Astrocyte (in vitro differentiated cells and primary cell): ENCODE measurements at regions not wholly inside any gene's neighbourhood (a gene's known extent, or its start where the extent isn't known, plus 50 kb on each side); places are given as distances from the start of the nearest gene placed in this dataset.

ENCODE experiments used
- DNase-seq: peaks from one replicate; pipeline ENCODE4 v3.0.0-alpha.2; 2010; ENCODE audit warnings: low read depth
- FAIRE-seq: peaks from 2 replicates; lab custom pipeline; 2011; peaks lifted over from hg19 to GRCh38; lab: Jason Lieb, UNC
- H2AFZ ChIP-seq: 2 replicates; pipeline ENCODE4 v1.6.0; 2012; ENCODE audit warnings: low read depth, low read length, inconsistent platforms
- H3K27ac ChIP-seq: 2 replicates; pipeline ENCODE4 v1.5.1; 2011; ENCODE audit warnings: low read depth, low read length, inconsistent platforms
- H3K27me3 ChIP-seq: 2 replicates; pipeline ENCODE4 v1.6.0; 2011; ENCODE audit warnings: low read length, inconsistent platforms; ENCODE audit not compliant: insufficient read depth
- H3K36me3 ChIP-seq: 2 replicates; pipeline ENCODE4 v1.5.1; 2011; ENCODE audit warnings: low read length, inconsistent platforms; ENCODE audit not compliant: insufficient read depth
- H3K4me1 ChIP-seq: 2 replicates; pipeline ENCODE4 v1.5.1; 2011; ENCODE audit warnings: low read length, inconsistent platforms; ENCODE audit not compliant: insufficient read depth
- H3K4me2 ChIP-seq: 2 replicates; pipeline ENCODE4 v1.6.0; 2012; ENCODE audit warnings: low read length, inconsistent platforms
- H3K4me3 ChIP-seq: 2 replicates; pipeline ENCODE4 v1.5.1; 2011; ENCODE audit warnings: low read depth, mild to moderate bottlenecking, low read length, inconsistent platforms; ENCODE audit not compliant: insufficient read depth
- H3K79me2 ChIP-seq: 2 replicates; pipeline ENCODE4 v1.6.0; 2012; ENCODE audit warnings: mild to moderate bottlenecking, low read length, inconsistent platforms; ENCODE audit not compliant: insufficient read depth
- H3K9ac ChIP-seq: 2 replicates; pipeline ENCODE4 v1.6.0; 2012; ENCODE audit warnings: mild to moderate bottlenecking, low read length, inconsistent platforms
- H3K9me3 ChIP-seq: 2 replicates; pipeline ENCODE4 v1.5.1; 2012; ENCODE audit warnings: low read depth, mild to moderate bottlenecking, low read length, inconsistent platforms; ENCODE audit not compliant: insufficient read depth
- H4K20me1 ChIP-seq: 2 replicates; pipeline ENCODE4 v1.6.0; 2012; ENCODE audit warnings: low read length, inconsistent platforms; ENCODE audit not compliant: insufficient read depth
- H3K27ac Mint-ChIP-seq: one replicate; pipeline ENCODE4 v1.8.0; 2021; ENCODE audit warnings: mild to moderate bottlenecking, mixed read lengths; ENCODE audit not compliant: unreplicated experiment
- H3K27me3 Mint-ChIP-seq: one replicate; pipeline ENCODE4 v1.8.0; 2021; ENCODE audit warnings: low read depth, mixed read lengths; ENCODE audit not compliant: unreplicated experiment
- H3K36me3 Mint-ChIP-seq: one replicate; pipeline ENCODE4 v1.8.0; 2021; ENCODE audit warnings: low read depth, mixed read lengths; ENCODE audit not compliant: unreplicated experiment
- H3K4me1 Mint-ChIP-seq: one replicate; pipeline ENCODE4 v1.8.0; 2021; ENCODE audit warnings: low read depth, mixed read lengths; ENCODE audit not compliant: unreplicated experiment
- H3K4me3 Mint-ChIP-seq: one replicate; pipeline ENCODE4 v1.8.0; 2021; ENCODE audit warnings: mild to moderate bottlenecking, moderate library complexity, mixed read lengths; ENCODE audit not compliant: unreplicated experiment
- H3K9me3 Mint-ChIP-seq: one replicate; pipeline ENCODE4 v1.8.0; 2021; ENCODE audit warnings: mild to moderate bottlenecking, mixed read lengths; ENCODE audit not compliant: unreplicated experiment
- CTCF ChIP-seq: IDR thresholded peaks from 2 replicates; pipeline ENCODE4 v1.5.1; 2011; ENCODE audit warnings: low read depth, mild to moderate bottlenecking, inconsistent platforms, low read length, moderate library complexity; ENCODE audit not compliant: insufficient read depth
- EZH2 ChIP-seq: IDR thresholded peaks from 2 replicates; pipeline ENCODE4 v1.6.1; 2012; ENCODE audit warnings: mild to moderate bottlenecking, low read length, inconsistent platforms; ENCODE audit not compliant: insufficient read depth

GRCh38 chr12:131210506-131211339 is 257.0 kb downstream of the ADGRD1 start:
- H3K4me2 ChIP-seq, result no peak overlapping the region
- Mint-ChIP-seq H3K36me3 (peaks cover 1% of the 10 kb centered on the region), H3K9me3 (peaks cover 12% of the 10 kb centered on the region), H3K4me3 (no peak overlapping the region), H3K27me3 (peaks cover 11% of the 10 kb centered on the region), H3K27ac (no peak overlapping the region), H3K4me1 (peaks cover 3% of the 10 kb centered on the region)
- DNase-seq, result no peak
- H3K4me1 ChIP-seq, result no peaks in the 10 kb centered on the region
- H4K20me1 ChIP-seq, result no peaks in the 10 kb centered on the region
- H3K27me3 ChIP-seq, result no peaks in the 10 kb centered on the region
- H3K4me3 ChIP-seq, result no peak overlapping the region
- H3K27ac ChIP-seq, result no peak overlapping the region
- no peak overlapping the region for H2AFZ ChIP-seq
- no peak for TF ChIP-seq EZH2
- TF ChIP-seq CTCF, result no peak
- no peak for FAIRE-seq
- H3K9ac ChIP-seq, result no peak overlapping the region
- peaks cover 4% of the 10 kb centered on the region for H3K9me3 ChIP-seq
- no peaks in the 10 kb centered on the region for H3K36me3 ChIP-seq
- no peaks in the 10 kb centered on the region for H3K79me2 ChIP-seq

- H3K27ac Mint-ChIP-seq, result no peak overlapping the region
These were observed 257.7 kb downstream of the ADGRD1 start for GRCh38 chr12:131211340-131211938.

More at GRCh38 chr12:131211340-131211938, 257.7 kb downstream of the ADGRD1 start:
- H3K4me1 ChIP-seq, result no peaks in the 10 kb centered on the region
- H4K20me1 ChIP-seq, result no peaks in the 10 kb centered on the region
- no peaks in the 10 kb centered on the region for H3K79me2 ChIP-seq
- FAIRE-seq, result no peak
- H3K27ac ChIP-seq, result no peak overlapping the region
- H2AFZ ChIP-seq, result no peak overlapping the region
- no peaks in the 10 kb centered on the region for H3K36me3 ChIP-seq
- H3K27me3 ChIP-seq, result no peaks in the 10 kb centered on the region
- peaks cover 3% of the 10 kb centered on the region for H3K4me1 Mint-ChIP-seq
- no peak overlapping the region for H3K9ac ChIP-seq
- H3K9me3 Mint-ChIP-seq, result peaks cover 12% of the 10 kb centered on the region
- TF ChIP-seq EZH2, result no peak
- TF ChIP-seq CTCF, result no peak
- peaks cover 1% of the 10 kb centered on the region for H3K36me3 Mint-ChIP-seq
- H3K4me2 ChIP-seq, result no peak overlapping the region
- peaks cover 4% of the 10 kb centered on the region for H3K9me3 ChIP-seq
- DNase-seq, result no peak
- H3K4me3 Mint-ChIP-seq, result no peak overlapping the region
- no peak overlapping the region for H3K4me3 ChIP-seq
- H3K27me3 Mint-ChIP-seq, result peaks cover 9% of the 10 kb centered on the region
